Mesendoderm (in vitro differentiated cells): ENCODE measurements at regions not wholly inside any gene's neighbourhood (a gene's known extent, or its start where the extent isn't known, plus 50 kb on each side); places are given as distances from the start of the nearest gene placed in this dataset.
A peak's percentile ranks its signal among the peaks of the same experiment; 100 is the strongest.

Source experiments
- DNase-seq: peaks from one replicate; pipeline ENCODE4 v3.0.0; 2013
- H2AK5ac ChIP-seq: 2 replicates; pipeline ENCODE4 v1.6.1; 2013; ENCODE audit warnings: low read length, inconsistent platforms
- H2BK120ac ChIP-seq: 2 replicates; pipeline ENCODE4 v1.6.1; 2013; ENCODE audit warnings: low read depth, mild to moderate bottlenecking, low read length, moderate library complexity, mixed read lengths
- H2BK15ac ChIP-seq: replicated peaks from 2 replicates; pipeline ENCODE4 v1.6.1; 2013; ENCODE audit warnings: low read depth, mild to moderate bottlenecking, moderate library complexity
- H2BK5ac ChIP-seq: 2 replicates; pipeline ENCODE4 v1.6.1; 2013; ENCODE audit warnings: low read length, inconsistent platforms
- H3K18ac ChIP-seq: 2 replicates; pipeline ENCODE4 v1.6.1; 2013; ENCODE audit warnings: mild to moderate bottlenecking, low read length, mixed read lengths
- H3K23ac ChIP-seq: one replicate; pipeline ENCODE4 v1.6.1; 2013; ENCODE audit warnings: low read length
- H3K27ac ChIP-seq: 2 replicates; pipeline ENCODE4 v1.5.1; 2013; ENCODE audit warnings: low read depth, mild to moderate bottlenecking, inconsistent platforms, low read length, moderate library complexity
- H3K27me3 ChIP-seq: 2 replicates; pipeline ENCODE4 v1.6.1; 2013; ENCODE audit warnings: low read length, control low read depth, mild to moderate bottlenecking, inconsistent platforms; ENCODE audit not compliant: insufficient read depth, poor library complexity
- H3K36me3 ChIP-seq: 2 replicates; pipeline ENCODE4 v1.6.1; 2013; ENCODE audit warnings: low read length, inconsistent platforms; ENCODE audit not compliant: control insufficient read depth, insufficient read depth
- H3K4ac ChIP-seq: one replicate; pipeline ENCODE4 v1.6.1; 2013; ENCODE audit warnings: low read depth, mild to moderate bottlenecking, low read length, moderate library complexity
- H3K4me1 ChIP-seq: 2 replicates; pipeline ENCODE4 v1.6.1; 2013; ENCODE audit warnings: low read depth, low read length, inconsistent platforms; ENCODE audit not compliant: control insufficient read depth
- H3K4me2 ChIP-seq: 2 replicates; pipeline ENCODE4 v1.6.1; 2013; ENCODE audit warnings: low read length
- H3K4me3 ChIP-seq: 2 replicates; pipeline ENCODE4 v1.5.1; 2013; ENCODE audit warnings: mild to moderate bottlenecking, low read length
- H3K56ac ChIP-seq: one replicate; pipeline ENCODE4 v1.6.1; 2013; ENCODE audit warnings: low read length
- H3K79me1 ChIP-seq: 2 replicates; pipeline ENCODE4 v1.6.1; 2013; ENCODE audit warnings: low read length, inconsistent platforms
- H3K79me2 ChIP-seq: 2 replicates; pipeline ENCODE4 v1.6.1; 2013; ENCODE audit warnings: mild to moderate bottlenecking, low read length; ENCODE audit not compliant: control insufficient read depth, insufficient read depth
- H3K9ac ChIP-seq: 2 replicates; pipeline ENCODE4 v1.6.1; 2013; ENCODE audit warnings: low read length, inconsistent platforms
- H4K5ac ChIP-seq: one replicate; pipeline ENCODE4 v1.6.1; 2013; ENCODE audit warnings: low read length
- H4K8ac ChIP-seq: one replicate; pipeline ENCODE4 v1.6.1; 2013; ENCODE audit warnings: low read depth, mild to moderate bottlenecking, control low read depth, low read length, moderate library complexity
- WGBS: extraction: QIAGEN DNeasy Blood & Tissue Kit; methylation state at CpG from one replicate; pipeline ENCODE4 v1.1.7; 2013; ENCODE audit warnings: low lambda C conversion rate, missing lambda C conversion rate; ENCODE audit not compliant: insufficient coverage; ENCODE audit errors: extremely low coverage; 5-methylcytosine and 5-hydroxymethylcytosine counted together

- no CpG with 5 or more reads among the region's 4 CpGs for WGBS
- no peaks in the 10 kb centered on the region for H3K79me2 ChIP-seq
Measured at GRCh38 chr5:166358127-166358830, 1933.2 kb upstream of the WWC1 start.

GRCh38 chr5:166363087-166363760 lies 1928.2 kb upstream of the WWC1 start:
- no peak overlapping the region for H3K4ac ChIP-seq
- no peak overlapping the region for H3K18ac ChIP-seq

More at GRCh38 chr5:166358127-166358830, 1933.2 kb upstream of the WWC1 start:
- H3K27me3 ChIP-seq = no peaks in the 10 kb centered on the region
- no peak overlapping the region for H3K23ac ChIP-seq
- no peak overlapping the region for H3K4me3 ChIP-seq
- peak; percentile 77 for DNase-seq
- H3K9ac ChIP-seq = no peak overlapping the region
- H2BK15ac ChIP-seq = no peak overlapping the region
- H3K36me3 ChIP-seq = no peaks in the 10 kb centered on the region
- no peak overlapping the region for H3K4me2 ChIP-seq
- H2BK120ac ChIP-seq = no peak overlapping the region
- H2AK5ac ChIP-seq = no peak overlapping the region
- H3K27ac ChIP-seq = no peak overlapping the region
- H4K8ac ChIP-seq = no peak overlapping the region
- no peaks in the 10 kb centered on the region for H3K79me1 ChIP-seq
- no peaks in the 10 kb centered on the region for H3K4me1 ChIP-seq
- H3K4ac ChIP-seq = no peak overlapping the region
- H3K56ac ChIP-seq = no peak overlapping the region
- H4K5ac ChIP-seq = no peak overlapping the region
- H2BK5ac ChIP-seq = no peak overlapping the region
- no peak overlapping the region for H3K18ac ChIP-seq

GRCh38 chr5:166365164-166365563 lies 1926.3 kb upstream of the WWC1 start:
- no peak for DNase-seq
- 100% methylated on average over 1 of the region's 4 CpGs for WGBS

More at GRCh38 chr5:166363087-166363760, 1928.2 kb upstream of the WWC1 start:
- WGBS = no CpG with 5 or more reads among the region's 6 CpGs
- no peak overlapping the region for H3K4me3 ChIP-seq
- no peak overlapping the region for H2BK5ac ChIP-seq
- no peak for DNase-seq
- no peak overlapping the region for H4K8ac ChIP-seq
- H3K23ac ChIP-seq = no peak overlapping the region
- no peak overlapping the region for H2AK5ac ChIP-seq
- no peaks in the 10 kb centered on the region for H3K27me3 ChIP-seq
- no peak overlapping the region for H3K4me2 ChIP-seq
- no peaks in the 10 kb centered on the region for H3K79me1 ChIP-seq
- H3K79me2 ChIP-seq = no peaks in the 10 kb centered on the region
- no peak overlapping the region for H2BK120ac ChIP-seq
- H3K27ac ChIP-seq = no peak overlapping the region
- H2BK15ac ChIP-seq = no peak overlapping the region
- H4K5ac ChIP-seq = no peak overlapping the region
- no peak overlapping the region for H3K9ac ChIP-seq
- no peak overlapping the region for H3K56ac ChIP-seq
- H3K4me1 ChIP-seq = no peaks in the 10 kb centered on the region
- H3K36me3 ChIP-seq = no peaks in the 10 kb centered on the region

GRCh38 chr5:166367391-166367790 lies 1924.1 kb upstream of the WWC1 start:
- H2BK15ac ChIP-seq = no peak overlapping the region
- no peaks in the 10 kb centered on the region for H3K27me3 ChIP-seq
- no peak overlapping the region for H3K18ac ChIP-seq
- no peaks in the 10 kb centered on the region for H3K36me3 ChIP-seq
- no peak overlapping the region for H3K23ac ChIP-seq
- H4K8ac ChIP-seq = no peak overlapping the region
- H3K4me1 ChIP-seq = no peaks in the 10 kb centered on the region
- H4K5ac ChIP-seq = no peak overlapping the region
- no peak overlapping the region for H3K27ac ChIP-seq
- H3K79me2 ChIP-seq = no peaks in the 10 kb centered on the region
- no peak overlapping the region for H3K56ac ChIP-seq
- WGBS = no CpG with 5 or more reads among the region's 1 CpG
- no peak overlapping the region for H3K4me3 ChIP-seq
- H3K4me2 ChIP-seq = no peak overlapping the region
- no peak overlapping the region for H2AK5ac ChIP-seq
- no peak overlapping the region for H2BK5ac ChIP-seq
- H3K9ac ChIP-seq = no peak overlapping the region
- H3K4ac ChIP-seq = no peak overlapping the region
- H3K79me1 ChIP-seq = no peaks in the 10 kb centered on the region
- DNase-seq = no peak
- H2BK120ac ChIP-seq = no peak overlapping the region

More at GRCh38 chr5:166365164-166365563, 1926.3 kb upstream of the WWC1 start:
- no peak overlapping the region for H4K5ac ChIP-seq
- no peak overlapping the region for H3K9ac ChIP-seq
- H2BK15ac ChIP-seq = no peak overlapping the region
- no peak overlapping the region for H3K27ac ChIP-seq
- H2BK5ac ChIP-seq = no peak overlapping the region
- no peak overlapping the region for H3K23ac ChIP-seq
- H3K36me3 ChIP-seq = no peaks in the 10 kb centered on the region
- H3K4me1 ChIP-seq = no peaks in the 10 kb centered on the region
- no peaks in the 10 kb centered on the region for H3K79me2 ChIP-seq
- no peak overlapping the region for H3K18ac ChIP-seq
- no peak overlapping the region for H3K56ac ChIP-seq
- H2AK5ac ChIP-seq = no peak overlapping the region
- no peak overlapping the region for H3K4me2 ChIP-seq
- no peak overlapping the region for H2BK120ac ChIP-seq
- H4K8ac ChIP-seq = no peak overlapping the region
- H3K27me3 ChIP-seq = no peaks in the 10 kb centered on the region
- no peaks in the 10 kb centered on the region for H3K79me1 ChIP-seq
- no peak overlapping the region for H3K4ac ChIP-seq
- H3K4me3 ChIP-seq = no peak overlapping the region

- Histone ChIP-seq H3K56ac (no peak overlapping the region), H4K8ac (no peak overlapping the region), H3K4me3 (no peak overlapping the region), H3K18ac (no peak overlapping the region), H2BK15ac (no peak overlapping the region), H3K23ac (no peak overlapping the region), H2AK5ac (no peak overlapping the region), H2BK5ac (no peak overlapping the region), H3K4ac (no peak overlapping the region), H4K5ac (no peak overlapping the region), H3K4me2 (no peak overlapping the region), H3K79me1 (no peaks in the 10 kb centered on the region), H3K79me2 (no peaks in the 10 kb centered on the region), H3K9ac (no peak overlapping the region), H3K36me3 (no peaks in the 10 kb centered on the region), H2BK120ac (no peak overlapping the region), H3K27me3 (no peaks in the 10 kb centered on the region), H3K4me1 (no peaks in the 10 kb centered on the region), H3K27ac (no peak overlapping the region)
- DNase-seq = no peak
- WGBS = no CpG with 5 or more reads among the region's 2 CpGs
Measured at GRCh38 chr5:166369346-166369745, 1922.1 kb upstream of the WWC1 start.
